ENCODE measurements at regions not wholly inside any gene's neighbourhood (a gene's known extent, or its start where the extent isn't known, plus 50 kb on each side); places are given as distances from the start of the nearest gene placed in this dataset.

DNA sequence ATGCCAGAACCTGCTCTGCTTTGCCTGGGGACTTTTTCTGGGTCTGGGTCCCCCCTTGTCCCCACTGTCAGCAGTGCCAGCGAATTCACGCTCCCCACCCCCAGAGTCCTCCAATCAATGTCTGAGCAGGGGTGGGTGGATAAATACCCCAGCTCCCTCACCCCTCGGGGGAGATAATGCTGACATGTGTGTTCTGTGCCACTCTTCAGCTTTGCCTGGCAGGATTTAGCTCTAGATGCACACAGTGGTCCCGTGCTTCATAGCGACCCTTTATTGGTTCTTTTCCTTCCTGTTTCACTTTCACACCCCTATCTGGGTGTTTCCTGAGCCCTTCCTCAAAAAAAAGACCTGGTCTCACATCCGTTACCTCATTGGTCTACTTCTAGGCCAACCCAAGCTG is 277.0 kb downstream of the NPIPA8 start:
- in situ Hi-C loops (cut with HindIII; ENCODE audit: low sequenced_read_pairs), result no loop called here
- DNase-seq (ENCODE audit: low read depth), result no peak
- TF ChIP-seq, protein P1, sequence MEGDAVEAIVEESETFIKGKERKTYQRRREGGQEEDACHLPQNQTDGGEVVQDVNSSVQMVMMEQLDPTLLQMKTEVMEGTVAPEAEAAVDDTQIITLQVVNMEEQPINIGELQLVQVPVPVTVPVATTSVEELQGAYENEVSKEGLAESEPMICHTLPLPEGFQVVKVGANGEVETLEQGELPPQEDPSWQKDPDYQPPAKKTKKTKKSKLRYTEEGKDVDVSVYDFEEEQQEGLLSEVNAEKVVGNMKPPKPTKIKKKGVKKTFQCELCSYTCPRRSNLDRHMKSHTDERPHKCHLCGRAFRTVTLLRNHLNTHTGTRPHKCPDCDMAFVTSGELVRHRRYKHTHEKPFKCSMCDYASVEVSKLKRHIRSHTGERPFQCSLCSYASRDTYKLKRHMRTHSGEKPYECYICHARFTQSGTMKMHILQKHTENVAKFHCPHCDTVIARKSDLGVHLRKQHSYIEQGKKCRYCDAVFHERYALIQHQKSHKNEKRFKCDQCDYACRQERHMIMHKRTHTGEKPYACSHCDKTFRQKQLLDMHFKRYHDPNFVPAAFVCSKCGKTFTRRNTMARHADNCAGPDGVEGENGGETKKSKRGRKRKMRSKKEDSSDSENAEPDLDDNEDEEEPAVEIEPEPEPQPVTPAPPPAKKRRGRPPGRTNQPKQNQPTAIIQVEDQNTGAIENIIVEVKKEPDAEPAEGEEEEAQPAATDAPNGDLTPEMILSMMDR (IDR thresholded peaks at IDR 0.05; ENCODE audit: low read depth, low read length, missing control alignments), result no peak
- H3K4me3 ChIP-seq (ENCODE audit: low read depth, low read length), result no peak overlapping the region

- TF ChIP-seq, protein P1 (IDR thresholded peaks at IDR 0.05; ENCODE audit: low read depth, low read length, missing control alignments), result no peak
- in situ Hi-C loops (cut with HindIII; ENCODE audit: low sequenced_read_pairs), result no loop called here
- no peak overlapping the region for H3K4me3 ChIP-seq (ENCODE audit: low read depth, low read length)
- DNase-seq (ENCODE audit: low read depth), result no peak
Measured at GRCh38 chr16:18059089-18059488, 277.4 kb downstream of the NPIPA8 start.

GRCh38 chr16:18055411-18055916 is 281.1 kb downstream of the NPIPA8 start:
- H3K4me3 ChIP-seq (ENCODE audit: low read depth, low read length), result no peak overlapping the region
- TF ChIP-seq, protein P1 (IDR thresholded peaks at IDR 0.05; ENCODE audit: low read depth, low read length, missing control alignments), result no peak
- no peak for DNase-seq (ENCODE audit: low read depth)
- in situ Hi-C loops (cut with HindIII; ENCODE audit: low sequenced_read_pairs), result no loop called here

DNA sequence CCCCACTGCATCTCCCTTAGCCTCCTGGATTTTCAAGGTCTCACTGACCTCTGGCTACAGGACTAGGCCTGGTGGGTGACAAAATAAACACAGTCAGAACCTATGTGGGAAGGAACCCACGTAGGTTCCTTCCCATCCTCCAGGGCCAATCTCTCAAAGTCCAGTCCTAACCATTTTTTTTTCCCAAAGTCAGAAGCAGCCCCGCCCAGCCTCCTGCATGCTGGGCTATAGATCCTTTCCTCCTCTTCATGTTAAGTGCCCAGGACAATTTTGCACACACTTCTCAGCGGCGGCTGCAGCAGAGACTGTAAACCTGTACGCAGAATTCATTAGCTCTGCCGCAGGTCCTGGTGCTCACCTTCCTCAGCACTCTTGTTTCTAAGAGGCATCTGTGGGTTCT is 285.8 kb downstream of the NPIPA8 start:
- no peak for DNase-seq (ENCODE audit: low read depth)
- H3K4me3 ChIP-seq (ENCODE audit: low read depth, low read length), result no peak overlapping the region
- in situ Hi-C loops (cut with HindIII; ENCODE audit: low sequenced_read_pairs), result no loop called here
- TF ChIP-seq, protein P1 (IDR thresholded peaks at IDR 0.05; ENCODE audit: low read depth, low read length, missing control alignments), result no peak

GRCh38 chr16:18050234-18050633 is 286.3 kb downstream of the NPIPA8 start:
- no peak for DNase-seq (ENCODE audit: low read depth)
- no peak overlapping the region for H3K4me3 ChIP-seq (ENCODE audit: low read depth, low read length)
- in situ Hi-C loops (cut with HindIII; ENCODE audit: low sequenced_read_pairs), result no loop called here
- TF ChIP-seq, protein P1 (IDR thresholded peaks at IDR 0.05; ENCODE audit: low read depth, low read length, missing control alignments), result no peak

DNA sequence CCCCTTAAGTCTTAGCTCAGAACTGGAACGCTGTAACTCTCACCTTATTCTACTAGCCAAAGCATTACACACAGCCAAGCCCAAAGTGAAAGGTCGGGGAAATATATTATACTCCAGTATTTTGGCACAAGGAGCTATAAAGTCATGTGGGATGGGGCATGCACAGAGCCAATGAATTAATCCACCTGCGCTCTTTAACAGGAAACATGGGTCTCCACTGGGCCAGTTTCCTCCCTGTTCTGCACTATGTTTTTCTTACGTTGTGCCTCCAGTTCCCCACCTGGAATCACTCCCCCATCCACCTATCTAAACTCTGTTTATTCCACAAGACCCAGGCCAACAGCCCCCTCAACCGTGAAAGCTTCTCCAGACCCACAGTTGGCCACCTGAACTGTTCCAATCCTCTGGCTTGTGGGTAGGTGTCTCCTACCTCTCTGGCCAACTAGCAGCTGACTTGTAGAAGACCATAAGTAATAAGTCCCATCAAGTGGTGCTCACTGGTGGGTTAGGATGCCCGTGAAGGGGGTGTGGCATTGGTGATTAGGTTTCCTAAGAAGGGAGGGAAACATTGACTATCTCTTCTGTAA is 286.9 kb downstream of the NPIPA8 start:
- no peak overlapping the region for H3K4me3 ChIP-seq (ENCODE audit: low read depth, low read length)
- DNase-seq (ENCODE audit: low read depth), result no peak
- in situ Hi-C loops (cut with HindIII; ENCODE audit: low sequenced_read_pairs), result loop anchor here (10.0 kb wide), 1 partner anchor 195 kb away; no protein-coding TSS in a partner anchor
- TF ChIP-seq, protein P1 (IDR thresholded peaks at IDR 0.05; ENCODE audit: low read depth, low read length, missing control alignments), result no peak

Data from astrocyte of the cerebellum (primary cell).